Trophoblast cell (in vitro differentiated cells and primary cell): ENCODE measurements at regions not wholly inside any gene's neighbourhood (a gene's known extent, or its start where the extent isn't known, plus 50 kb on each side); places are given as distances from the start of the nearest gene placed in this dataset.

Experiments used
- DNase-seq, 2 donors: peaks; one replicate each; pipeline ENCODE4 v3.0.0-alpha.2; 2016
- H2AFZ ChIP-seq: 2 replicates; pipeline ENCODE4 v1.6.1; 2013; ENCODE audit warnings: low read length, moderate library complexity, mild to moderate bottlenecking; ENCODE audit not compliant: insufficient read depth, poor library complexity
- H2AK5ac ChIP-seq: 2 replicates; pipeline ENCODE4 v1.6.1; 2013; ENCODE audit warnings: mild to moderate bottlenecking, low read length
- H2BK120ac ChIP-seq: 2 replicates; pipeline ENCODE4 v1.6.1; 2013; ENCODE audit warnings: low read length, mild to moderate bottlenecking, moderate library complexity; ENCODE audit not compliant: insufficient read depth, poor library complexity
- H2BK12ac ChIP-seq: 2 replicates; pipeline ENCODE4 v1.6.1; 2013; ENCODE audit warnings: mild to moderate bottlenecking, low read length, moderate library complexity
- H2BK5ac ChIP-seq: 2 replicates; pipeline ENCODE4 v1.6.1; 2013; ENCODE audit warnings: low read length, low read depth, moderate library complexity, mild to moderate bottlenecking; ENCODE audit not compliant: poor library complexity
- H3K14ac ChIP-seq: 2 replicates; pipeline ENCODE4 v1.6.1; 2013; ENCODE audit warnings: mild to moderate bottlenecking, low read length
- H3K18ac ChIP-seq: 2 replicates; pipeline ENCODE4 v1.6.1; 2013; ENCODE audit warnings: mild to moderate bottlenecking, low read length
- H3K23ac ChIP-seq: 2 replicates; pipeline ENCODE4 v1.6.1; 2013; ENCODE audit warnings: low read length
- H3K27ac ChIP-seq: 2 replicates; pipeline ENCODE4 v1.5.1; 2013; ENCODE audit warnings: low read depth, mild to moderate bottlenecking, inconsistent platforms, low read length, moderate library complexity
- H3K27me3 ChIP-seq: 2 replicates; pipeline ENCODE4 v1.6.1; 2013; ENCODE audit warnings: inconsistent platforms, mild to moderate bottlenecking, low read length, moderate library complexity; ENCODE audit not compliant: insufficient read depth
- H3K36me3 ChIP-seq, 2 experiments: 1 replicate in 1 of 2; 2 replicates in 1 of 2; pipeline ENCODE4 v1.6.1; 2013; ENCODE audit warnings: low read length in 2 of 2, mild to moderate bottlenecking in 2 of 2, moderate library complexity in 1 of 2; ENCODE audit not compliant: insufficient read depth in 2 of 2, control insufficient read depth in 1 of 2
- H3K4ac ChIP-seq: 2 replicates; pipeline ENCODE4 v1.6.1; 2013; ENCODE audit warnings: low read depth, mild to moderate bottlenecking, low read length, moderate library complexity
- H3K4me1 ChIP-seq, 2 experiments: 1 replicate in 1 of 2; 2 replicates in 1 of 2; pipeline ENCODE4 v1.6.1; 2013; ENCODE audit warnings: low read length in 2 of 2, mild to moderate bottlenecking in 2 of 2, moderate library complexity in 1 of 2; ENCODE audit not compliant: insufficient read depth in 2 of 2, control insufficient read depth in 1 of 2
- H3K4me2 ChIP-seq: 2 replicates; pipeline ENCODE4 v1.6.1; 2013; ENCODE audit warnings: inconsistent platforms, mild to moderate bottlenecking, low read length, moderate library complexity
- H3K4me3 ChIP-seq: 2 replicates; pipeline ENCODE4 v1.5.1; 2013; ENCODE audit warnings: mild to moderate bottlenecking, low read depth, low read length, inconsistent platforms
- H3K79me1 ChIP-seq: one replicate; pipeline ENCODE4 v1.6.1; 2013; ENCODE audit warnings: low read length
- H3K79me2 ChIP-seq: 2 replicates; pipeline ENCODE4 v1.6.1; 2013; ENCODE audit warnings: low read length, mild to moderate bottlenecking; ENCODE audit not compliant: control insufficient read depth, insufficient read depth, poor library complexity
- H3K9ac ChIP-seq: 2 replicates; pipeline ENCODE4 v1.6.1; 2013; ENCODE audit warnings: mild to moderate bottlenecking, low read length
- H3K9me3 ChIP-seq: 2 replicates; pipeline ENCODE4 v1.6.1; 2013; ENCODE audit warnings: low read depth, mild to moderate bottlenecking, control low read depth, inconsistent platforms, low read length; ENCODE audit not compliant: insufficient read depth
- H4K12ac ChIP-seq: 2 replicates; pipeline ENCODE4 v1.6.1; 2013; ENCODE audit warnings: low read depth, mild to moderate bottlenecking, low read length, moderate library complexity
- H4K8ac ChIP-seq: 2 replicates; pipeline ENCODE4 v1.6.1; 2013; ENCODE audit warnings: low read depth, mild to moderate bottlenecking, low read length, moderate library complexity
- H4K91ac ChIP-seq: one replicate; pipeline ENCODE4 v1.6.1; 2013; ENCODE audit warnings: low read depth, mild to moderate bottlenecking, low read length, moderate library complexity
- WGBS: extraction: QIAGEN DNeasy Blood & Tissue Kit; methylation state at CpG from one replicate; pipeline ENCODE4 v1.1.7; 2013; ENCODE audit warnings: missing lambda C conversion rate; ENCODE audit not compliant: insufficient read length, insufficient coverage; ENCODE audit errors: extremely low coverage; 5-methylcytosine and 5-hydroxymethylcytosine counted together

DNA sequence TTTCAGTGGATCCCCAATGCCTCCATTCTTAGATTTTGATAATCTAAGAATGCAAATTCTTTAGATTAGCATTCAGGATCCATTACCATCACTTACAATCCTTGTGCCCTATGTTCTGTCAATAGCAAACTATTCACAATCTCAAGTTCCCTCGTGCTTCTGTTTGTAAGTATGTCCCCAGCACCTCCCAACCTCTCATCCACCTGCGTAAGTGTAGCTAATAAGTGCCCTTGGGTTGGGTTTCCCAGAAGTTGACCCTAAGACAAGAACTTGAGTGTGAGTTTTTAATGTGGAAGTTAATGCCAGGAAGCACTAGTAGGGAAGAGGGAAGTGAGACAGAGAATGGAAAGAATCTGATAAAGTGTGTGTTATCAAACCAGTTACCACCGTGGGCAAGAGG lies 72.6 kb upstream of the PAK5 start:
- Histone ChIP-seq H3K4me2 (no peak overlapping the region), H3K79me1 (no peaks in the 10 kb centered on the region), H3K9ac (no peak overlapping the region), H3K23ac (no peak overlapping the region), H2AK5ac (no peak overlapping the region), H3K36me3 (no peaks in the 10 kb centered on the region), H2AFZ (no peak overlapping the region), H3K27ac (no peak overlapping the region), H3K79me2 (no peaks in the 10 kb centered on the region), H3K4me3 (no peak overlapping the region), H3K27me3 (no peaks in the 10 kb centered on the region), H4K12ac (no peak overlapping the region), H4K91ac (no peak overlapping the region), H3K18ac (no peak overlapping the region), H2BK5ac (no peak overlapping the region), H3K9me3 (no peaks in the 10 kb centered on the region), H3K14ac (no peak overlapping the region), H2BK12ac (no peak overlapping the region), H3K4me1 (no peaks in the 10 kb centered on the region), H4K8ac (no peak overlapping the region), H3K4ac (no peak overlapping the region), H2BK120ac (no peak overlapping the region)
- DNase-seq: no peak
- no CpG with 5 or more reads among the region's 3 CpGs for WGBS

DNA sequence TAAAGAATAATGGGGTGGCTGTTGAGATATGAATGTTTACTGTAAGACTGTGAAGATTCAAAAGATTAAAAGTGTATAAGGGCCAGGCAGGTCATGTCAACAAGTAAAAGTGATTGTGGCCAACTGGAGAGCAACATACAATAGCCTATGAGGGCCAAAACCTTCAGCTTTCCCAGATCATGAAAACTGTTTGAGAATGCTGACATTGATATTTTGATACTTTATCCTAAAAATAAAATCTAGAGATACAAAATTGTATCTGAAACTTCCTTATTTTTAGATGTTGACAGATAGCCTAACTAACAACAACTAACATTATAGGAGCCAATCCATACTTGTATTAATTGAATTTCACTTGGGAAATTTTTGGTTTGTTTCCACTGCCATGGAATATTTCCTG lies 70.3 kb upstream of the PAK5 start:
- H2AFZ ChIP-seq: no peak overlapping the region
- H2BK5ac ChIP-seq: no peak overlapping the region
- no peak overlapping the region for H2BK12ac ChIP-seq
- H3K23ac ChIP-seq: no peak overlapping the region
- no peaks in the 10 kb centered on the region for H3K36me3 ChIP-seq
- H3K79me1 ChIP-seq: no peaks in the 10 kb centered on the region
- no peaks in the 10 kb centered on the region for H3K27me3 ChIP-seq
- no peak for DNase-seq
- H3K27ac ChIP-seq: no peak overlapping the region
- no peak overlapping the region for H3K14ac ChIP-seq
- no peak overlapping the region for H3K4me2 ChIP-seq
- H3K18ac ChIP-seq: no peak overlapping the region
- H4K91ac ChIP-seq: no peak overlapping the region
- no peak overlapping the region for H4K8ac ChIP-seq
- H2AK5ac ChIP-seq: no peak overlapping the region
- H3K4me1 ChIP-seq: no peaks in the 10 kb centered on the region
- H3K79me2 ChIP-seq: no peaks in the 10 kb centered on the region
- H4K12ac ChIP-seq: no peak overlapping the region
- no peak overlapping the region for H3K9ac ChIP-seq
- H3K4ac ChIP-seq: no peak overlapping the region
- H3K9me3 ChIP-seq: no peaks in the 10 kb centered on the region
- no peak overlapping the region for H3K4me3 ChIP-seq
- no peak overlapping the region for H2BK120ac ChIP-seq

DNA sequence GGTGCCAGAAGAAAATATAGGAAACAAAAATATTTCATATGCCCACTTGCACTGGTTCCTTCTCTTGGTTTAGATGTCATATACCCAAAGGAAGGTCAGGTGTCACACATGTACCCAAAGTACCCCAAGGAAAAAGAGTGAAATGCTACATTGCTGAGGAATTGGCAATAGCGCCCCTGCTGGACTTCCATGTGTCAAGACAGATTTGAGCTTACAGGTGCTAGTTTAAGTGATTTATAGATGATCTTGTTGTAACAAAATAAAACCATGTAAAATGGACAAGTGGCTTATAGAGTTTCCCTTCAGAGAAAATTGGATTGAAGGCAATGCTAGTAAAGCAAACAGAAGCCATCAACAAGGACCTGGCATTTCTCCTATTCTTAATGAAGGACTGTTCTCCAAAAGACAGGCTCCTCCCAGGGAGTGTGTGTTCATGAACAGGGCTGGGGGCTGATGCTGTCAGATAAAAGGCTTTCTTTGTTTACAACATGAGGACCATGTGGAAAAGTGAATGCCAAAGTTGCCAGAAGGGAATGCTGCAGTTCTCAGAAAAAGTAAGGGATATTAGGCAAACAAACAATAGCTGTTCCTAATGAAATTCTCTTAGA lies 64.3 kb upstream of the PAK5 start:
- no peaks in the 10 kb centered on the region for H3K79me2 ChIP-seq
- WGBS: no CpG with 5 or more reads among the region's 1 CpG

DNA sequence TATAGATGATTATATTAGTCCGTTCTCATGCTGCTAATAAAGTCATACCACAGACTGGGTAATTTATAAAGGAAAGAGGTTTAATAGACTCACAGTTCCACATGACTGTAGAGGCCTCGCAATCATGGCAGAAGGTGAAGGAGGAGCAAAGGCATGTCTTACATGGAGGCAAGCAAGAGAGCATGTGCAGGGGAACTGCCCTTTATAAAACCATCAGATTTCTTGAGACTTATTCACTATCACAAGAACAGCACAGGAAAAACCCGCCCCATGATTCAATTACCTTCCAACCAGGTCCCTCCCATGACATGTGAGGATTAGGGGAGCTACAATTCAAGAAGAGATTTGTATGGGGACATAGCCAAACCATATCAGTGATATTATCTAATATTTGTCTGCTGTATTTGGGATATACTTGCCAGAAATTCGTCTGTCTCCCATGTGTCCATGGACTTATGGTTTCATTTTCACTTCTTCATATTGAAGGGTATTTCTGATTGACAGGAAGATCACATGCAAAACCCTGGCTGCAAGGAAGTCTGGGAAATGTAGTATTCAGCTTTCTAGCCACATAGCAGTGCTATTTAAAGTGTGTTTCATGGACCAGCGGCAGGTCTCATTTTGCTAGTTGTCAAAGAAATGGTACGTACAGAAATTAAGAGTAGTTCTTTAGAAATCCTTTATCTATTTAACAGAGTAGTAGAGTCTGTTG lies 50.5 kb upstream of the PAK5 start:
- H3K4me3 ChIP-seq: no peak overlapping the region
- no peak overlapping the region for H3K27ac ChIP-seq
- no peak overlapping the region for H4K12ac ChIP-seq
- no peak overlapping the region for H3K9ac ChIP-seq
- no peak overlapping the region for H3K4ac ChIP-seq
- no peaks in the 10 kb centered on the region for H3K27me3 ChIP-seq
- no peak overlapping the region for H2BK120ac ChIP-seq
- H4K8ac ChIP-seq: no peak overlapping the region
- no peak overlapping the region for H2AK5ac ChIP-seq
- H4K91ac ChIP-seq: no peak overlapping the region
- no peaks in the 10 kb centered on the region for H3K4me1 ChIP-seq
- H3K4me2 ChIP-seq: no peak overlapping the region
- whole genome bisulfite sequencing: no CpG with 5 or more reads among the region's 6 CpGs
- no peak for DNase-seq
- H3K14ac ChIP-seq: no peak overlapping the region
- no peaks in the 10 kb centered on the region for H3K79me1 ChIP-seq
- no peak overlapping the region for H2BK5ac ChIP-seq
- H3K9me3 ChIP-seq: peaks cover 3% of the 10 kb centered on the region
- no peak overlapping the region for H3K18ac ChIP-seq
- H3K23ac ChIP-seq: no peak overlapping the region
- H3K36me3 ChIP-seq: no peaks in the 10 kb centered on the region
- no peaks in the 10 kb centered on the region for H3K79me2 ChIP-seq
- no peak overlapping the region for H2BK12ac ChIP-seq
- H2AFZ ChIP-seq: no peak overlapping the region

More for the DNA sequence above, 64.3 kb upstream of the PAK5 start:
- H3K14ac ChIP-seq: no peak overlapping the region
- no peaks in the 10 kb centered on the region for H3K9me3 ChIP-seq
- no peak overlapping the region for H4K12ac ChIP-seq
- H4K8ac ChIP-seq: no peak overlapping the region
- H3K27me3 ChIP-seq: no peaks in the 10 kb centered on the region
- no peak overlapping the region for H2BK120ac ChIP-seq
- H3K27ac ChIP-seq: no peak overlapping the region
- no peak overlapping the region for H2BK5ac ChIP-seq
- no peak overlapping the region for H2AFZ ChIP-seq
- no peaks in the 10 kb centered on the region for H3K4me1 ChIP-seq
- no peak overlapping the region for H3K9ac ChIP-seq
- H3K4ac ChIP-seq: no peak overlapping the region
- H2BK12ac ChIP-seq: no peak overlapping the region
- no peak overlapping the region for H2AK5ac ChIP-seq
- H4K91ac ChIP-seq: no peak overlapping the region
- no peaks in the 10 kb centered on the region for H3K36me3 ChIP-seq
- H3K23ac ChIP-seq: no peak overlapping the region
- no peak overlapping the region for H3K18ac ChIP-seq
- H3K4me2 ChIP-seq: no peak overlapping the region
- no peak overlapping the region for H3K4me3 ChIP-seq
- no peaks in the 10 kb centered on the region for H3K79me1 ChIP-seq
- DNase-seq: no peak
